Common myeloid progenitor, CD34-positive (primary cell): ENCODE measurements at regions not wholly inside any gene's neighbourhood (a gene's known extent, or its start where the extent isn't known, plus 50 kb on each side); places are given as distances from the start of the nearest gene placed in this dataset.

Source experiments
- CTCF ChIA-PET: fragments of 350-600 bp; sonication (Branson Sonifier 250); formaldehyde crosslinking; loops from one replicate; lab custom pipeline; 2021; ENCODE audit warnings: antibody characterized with exemption; lab: Charles Lee
- POLR2A ChIA-PET: fragments of 350-600 bp; sonication (Branson Sonifier 250); formaldehyde crosslinking; loops from one replicate; lab custom pipeline; 2021; ENCODE audit warnings: antibody characterized with exemption; lab: Charles Lee
- DNase-seq, 3 donors: peaks; one replicate each; pipeline versions ENCODE4 v3.0.0 to v3.0.0-alpha.2; 2013
- H3K27ac ChIP-seq, 2 experiments: 1 replicate in 1 of 2; 2 replicates in 1 of 2; pipeline ENCODE4 v1.7.0; 2013; ENCODE audit warnings: inconsistent platforms in 2 of 2, low read length in 2 of 2, mild to moderate bottlenecking in 2 of 2, low read depth in 1 of 2, moderate library complexity in 1 of 2; ENCODE audit not compliant: severe bottlenecking in 2 of 2, insufficient read depth in 1 of 2, poor library complexity in 1 of 2
- H3K27me3 ChIP-seq, 5 experiments: replicated peaks in 2 of 5; 1 replicate in 3 of 5; 2 replicates in 2 of 5; pipeline versions ENCODE4 v1.6.1 to v1.7.0; 2013; ENCODE audit warnings: low read length in 4 of 5, mild to moderate bottlenecking in 2 of 5, moderate library complexity in 2 of 5, inconsistent platforms in 1 of 5; ENCODE audit not compliant: insufficient read depth in 5 of 5, control insufficient read depth in 4 of 5
- H3K36me3 ChIP-seq, 4 experiments: 1 replicate in 2 of 4; 2 replicates in 2 of 4; pipeline versions ENCODE4 v1.6.1 to v1.7.0; 2013; ENCODE audit warnings: low read length in 3 of 4, control low read depth in 1 of 4, mild to moderate bottlenecking in 1 of 4; ENCODE audit not compliant: control insufficient read depth in 4 of 4, insufficient read depth in 4 of 4
- H3K4me1 ChIP-seq, 4 experiments: 1 replicate in 3 of 4; 2 replicates in 1 of 4; pipeline versions ENCODE4 v1.6.1 to v1.7.1; 2013; ENCODE audit warnings: low read length in 3 of 4, mild to moderate bottlenecking in 3 of 4, control low read depth in 1 of 4, inconsistent platforms in 1 of 4, moderate library complexity in 1 of 4; ENCODE audit not compliant: control insufficient read depth in 4 of 4, insufficient read depth in 4 of 4; ENCODE audit errors: control extremely low read depth in 1 of 4
- H3K4me3 ChIP-seq, 7 experiments: 1 replicate in 4 of 7; 2 replicates in 3 of 7; pipeline versions ENCODE4 v1.5.1 to v1.7.0; 2013; ENCODE audit warnings: mild to moderate bottlenecking in 7 of 7, low read length in 6 of 7, moderate library complexity in 6 of 7, inconsistent platforms in 2 of 7, low read depth in 2 of 7, control low read depth in 1 of 7; ENCODE audit not compliant: insufficient read depth in 4 of 7, control insufficient read depth in 1 of 7; ENCODE audit errors: extremely low read depth in 1 of 7
- H3K9me3 ChIP-seq, 5 experiments: 1 replicate in 4 of 5; 2 replicates in 1 of 5; pipeline versions ENCODE4 v1.6.1 to v1.7.1; 2013; ENCODE audit warnings: low read length in 4 of 5, mild to moderate bottlenecking in 2 of 5, inconsistent platforms in 1 of 5, low read depth in 1 of 5, moderate library complexity in 1 of 5; ENCODE audit not compliant: control insufficient read depth in 4 of 5, insufficient read depth in 2 of 5; ENCODE audit errors: control extremely low read depth in 1 of 5
- WGBS: methylation state at CpG from one replicate; pipeline ENCODE4 v1.1.5; 2013; ENCODE audit not compliant: insufficient coverage; 5-methylcytosine and 5-hydroxymethylcytosine counted together

GRCh38 chr22:27542602-27543001 is 259.0 kb downstream of the MN1 start:
- WGBS: 96% methylated on average over 6 of the region's 6 CpGs
- CTCF ChIA-PET: no interaction called here
- POLR2A ChIA-PET: no interaction called here

GRCh38 chr22:27543460-27543859 is 258.1 kb downstream of the MN1 start:
- DNase-seq: no peak
- Histone ChIP-seq H3K4me1 (no peaks in the 10 kb centered on the region), H3K36me3 (no peaks in the 10 kb centered on the region), H3K27me3 (no peaks in the 10 kb centered on the region), H3K4me3 (no peak overlapping the region), H3K9me3 (no peaks in the 10 kb centered on the region), H3K27ac (no peak overlapping the region)
- ChIA-PET POLR2A (no interaction called here), CTCF (no interaction called here)
- WGBS: 97% methylated on average over 2 of the region's 2 CpGs

More at GRCh38 chr22:27542602-27543001, 259.0 kb downstream of the MN1 start:
- Histone ChIP-seq H3K36me3 (no peaks in the 10 kb centered on the region), H3K27ac (no peak overlapping the region), H3K4me1 (peaks cover 0 to under 1% (median 0%) of the 10 kb centered on the region in 4 experiments), H3K9me3 (no peaks in the 10 kb centered on the region), H3K4me3 (no peak overlapping the region), H3K27me3 (no peaks in the 10 kb centered on the region)
- DNase-seq: no peak

- Histone ChIP-seq H3K27ac (no peak overlapping the region), H3K36me3 (no peaks in the 10 kb centered on the region), H3K27me3 (no peaks in the 10 kb centered on the region), H3K9me3 (no peaks in the 10 kb centered on the region), H3K4me1 (no peaks in the 10 kb centered on the region), H3K4me3 (no peak overlapping the region)
- ChIA-PET CTCF (no interaction called here), POLR2A (no interaction called here)
- no peak for DNase-seq
- WGBS: 93% methylated on average over 7 of the region's 7 CpGs
These were observed 256.5 kb downstream of the MN1 start for GRCh38 chr22:27545085-27545484.

GRCh38 chr22:27546157-27546935 is 255.2 kb downstream of the MN1 start:
- no peaks in the 10 kb centered on the region for H3K27me3 ChIP-seq
- ChIA-PET CTCF (no interaction called here), POLR2A (no interaction called here)
- no peaks in the 10 kb centered on the region for H3K4me1 ChIP-seq
- H3K4me3 ChIP-seq: no peak overlapping the region
- H3K36me3 ChIP-seq: no peaks in the 10 kb centered on the region
- no peak overlapping the region for H3K27ac ChIP-seq
- peak; percentile 8 to 59 (median 46) for DNase-seq
- 82% methylated on average over 11 of the region's 18 CpGs for WGBS
- H3K9me3 ChIP-seq: no peaks in the 10 kb centered on the region

DNA sequence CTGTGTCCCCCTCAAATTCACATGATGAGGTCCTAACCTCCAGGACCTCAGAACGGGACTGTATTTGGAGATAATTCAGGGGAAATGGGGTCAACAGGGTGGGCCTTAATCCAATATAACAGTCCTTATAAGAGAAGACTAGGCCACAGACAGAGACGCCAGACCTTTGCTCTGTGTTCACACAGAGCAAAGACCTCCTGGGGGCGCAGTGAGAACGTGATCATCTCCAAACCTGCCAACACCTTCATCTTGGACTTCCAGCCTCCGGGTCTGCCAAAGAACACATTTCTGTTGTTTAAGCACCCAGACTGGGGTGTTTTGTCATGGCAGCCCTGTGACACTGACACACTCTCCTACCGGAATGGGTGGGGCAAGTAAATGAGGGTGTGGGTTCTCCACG is 250.2 kb downstream of the MN1 start:
- POLR2A ChIA-PET: no interaction called here
- Histone ChIP-seq H3K27ac (no peak overlapping the region), H3K36me3 (no peaks in the 10 kb centered on the region), H3K9me3 (peaks cover 0 to 4% (median 0%) of the 10 kb centered on the region in 5 experiments), H3K4me3 (no peak overlapping the region), H3K27me3 (no peaks in the 10 kb centered on the region), H3K4me1 (no peaks in the 10 kb centered on the region)
- CTCF ChIA-PET: no interaction called here
- DNase-seq: no peak
- 100% methylated on average over 7 of the region's 7 CpGs for WGBS

- 100% methylated on average over 3 of the region's 7 CpGs for WGBS
- Histone ChIP-seq H3K27ac (no peak overlapping the region), H3K9me3 (peaks cover 0 to 4% (median 0%) of the 10 kb centered on the region in 5 experiments), H3K36me3 (no peaks in the 10 kb centered on the region), H3K4me1 (no peaks in the 10 kb centered on the region), H3K27me3 (no peaks in the 10 kb centered on the region), H3K4me3 (no peak overlapping the region)
- CTCF ChIA-PET: no interaction called here
- DNase-seq: no peak
- POLR2A ChIA-PET: no interaction called here
These were observed 249.4 kb downstream of the MN1 start for GRCh38 chr22:27552176-27552575.

GRCh38 chr22:27552863-27553262 is 248.7 kb downstream of the MN1 start:
- POLR2A ChIA-PET: interaction anchor here (0.6 kb wide), 1 partner anchor 13 kb away, joined by 3 read pairs; no protein-coding TSS in a partner anchor
- no peaks in the 10 kb centered on the region for H3K36me3 ChIP-seq

More at GRCh38 chr22:27552863-27553262, 248.7 kb downstream of the MN1 start:
- Histone ChIP-seq H3K9me3 (peaks cover 0 to 4% (median 0%) of the 10 kb centered on the region in 5 experiments), H3K4me3 (no peak overlapping the region), H3K27ac (no peak overlapping the region), H3K4me1 (no peaks in the 10 kb centered on the region), H3K27me3 (no peaks in the 10 kb centered on the region)
- no peak for DNase-seq
- whole genome bisulfite sequencing: 100% methylated on average over 1 of the region's 1 CpG
- CTCF ChIA-PET: no interaction called here
